Hepatocyte (in vitro differentiated cells): ENCODE measurements at regions not wholly inside any gene's neighbourhood (a gene's known extent, or its start where the extent isn't known, plus 50 kb on each side); places are given as distances from the start of the nearest gene placed in this dataset.

ENCODE experiments used
- EZH2 ChIP-seq: fragments of 200-600 bp; sonication (generic); IDR thresholded peaks from 2 replicates; pipeline ENCODE4 v1.6.1; 2016; ENCODE audit warnings: antibody characterized with exemption, mild to moderate bottlenecking, borderline replicate concordance
- TF ChIP-seq, protein P1 (sequence below): fragments of 200-600 bp; sonication (generic); IDR thresholded peaks from 2 replicates; pipeline ENCODE4 v1.5.1; 2016; ENCODE audit warnings: antibody characterized with exemption, mild to moderate bottlenecking; ENCODE audit not compliant: poor library complexity

DNA sequence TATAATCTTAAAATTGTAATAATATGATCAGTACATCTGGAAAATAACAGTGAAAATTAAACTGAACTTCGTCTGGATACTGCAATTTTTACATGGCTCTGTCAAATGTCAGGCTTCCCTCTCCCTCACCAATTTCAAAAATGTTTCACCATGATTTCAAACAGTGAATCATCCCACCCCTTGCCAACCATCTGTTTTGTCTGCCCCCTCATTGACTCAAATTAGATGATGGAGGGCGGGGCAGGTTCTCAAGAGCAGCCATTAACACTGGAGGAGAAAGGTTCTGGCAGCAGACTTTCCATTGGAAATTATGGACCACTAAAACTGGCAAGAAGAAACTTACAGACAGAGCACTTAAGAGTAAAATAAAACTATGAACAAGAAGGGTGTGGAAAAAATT is 1195.7 kb upstream of the ZEB2 start:
- TF ChIP-seq, protein P1, sequence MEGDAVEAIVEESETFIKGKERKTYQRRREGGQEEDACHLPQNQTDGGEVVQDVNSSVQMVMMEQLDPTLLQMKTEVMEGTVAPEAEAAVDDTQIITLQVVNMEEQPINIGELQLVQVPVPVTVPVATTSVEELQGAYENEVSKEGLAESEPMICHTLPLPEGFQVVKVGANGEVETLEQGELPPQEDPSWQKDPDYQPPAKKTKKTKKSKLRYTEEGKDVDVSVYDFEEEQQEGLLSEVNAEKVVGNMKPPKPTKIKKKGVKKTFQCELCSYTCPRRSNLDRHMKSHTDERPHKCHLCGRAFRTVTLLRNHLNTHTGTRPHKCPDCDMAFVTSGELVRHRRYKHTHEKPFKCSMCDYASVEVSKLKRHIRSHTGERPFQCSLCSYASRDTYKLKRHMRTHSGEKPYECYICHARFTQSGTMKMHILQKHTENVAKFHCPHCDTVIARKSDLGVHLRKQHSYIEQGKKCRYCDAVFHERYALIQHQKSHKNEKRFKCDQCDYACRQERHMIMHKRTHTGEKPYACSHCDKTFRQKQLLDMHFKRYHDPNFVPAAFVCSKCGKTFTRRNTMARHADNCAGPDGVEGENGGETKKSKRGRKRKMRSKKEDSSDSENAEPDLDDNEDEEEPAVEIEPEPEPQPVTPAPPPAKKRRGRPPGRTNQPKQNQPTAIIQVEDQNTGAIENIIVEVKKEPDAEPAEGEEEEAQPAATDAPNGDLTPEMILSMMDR = no peak
- no peak for TF ChIP-seq EZH2
